OCI-LY3 (cell line): ENCODE measurements at regions not wholly inside any gene's neighbourhood (a gene's known extent, or its start where the extent isn't known, plus 50 kb on each side); places are given as distances from the start of the nearest gene placed in this dataset.

Experiments
- EZH2phosphoT487 ChIP-seq: fragments of 200-600 bp; shearing (Covaris generic); IDR thresholded peaks from 2 replicates; pipeline ENCODE4 v1.6.1; 2018; ENCODE audit warnings: antibody characterized with exemption, mixed run types, low read depth
- TF ChIP-seq, protein P1 (sequence below): fragments of 200-600, 300-600 bp; sonication (generic); IDR thresholded peaks from 2 replicates; pipeline ENCODE4 v1.5.1; 2014; ENCODE audit warnings: antibody characterized with exemption, low read length, low read depth

DNA sequence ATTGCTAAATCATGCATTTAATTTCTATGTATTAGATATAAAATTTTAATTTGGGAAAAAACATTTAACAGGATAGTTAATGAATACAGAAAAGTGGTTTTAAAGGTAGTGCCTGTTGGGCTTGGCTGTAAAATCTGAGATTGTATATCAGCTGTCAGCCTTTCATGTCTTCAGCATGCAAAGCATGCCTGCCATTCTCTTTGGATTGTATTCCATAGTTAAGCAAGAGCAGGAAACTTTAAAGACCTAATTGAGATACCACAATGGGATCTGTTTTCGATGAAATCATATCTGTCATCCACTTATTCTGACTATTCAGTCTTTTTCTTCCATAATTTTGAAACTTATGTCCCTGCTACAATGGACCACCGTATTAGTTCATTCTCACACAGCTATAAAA, 451.0 kb upstream of the DDI1 start:
- TF ChIP-seq, protein P1, sequence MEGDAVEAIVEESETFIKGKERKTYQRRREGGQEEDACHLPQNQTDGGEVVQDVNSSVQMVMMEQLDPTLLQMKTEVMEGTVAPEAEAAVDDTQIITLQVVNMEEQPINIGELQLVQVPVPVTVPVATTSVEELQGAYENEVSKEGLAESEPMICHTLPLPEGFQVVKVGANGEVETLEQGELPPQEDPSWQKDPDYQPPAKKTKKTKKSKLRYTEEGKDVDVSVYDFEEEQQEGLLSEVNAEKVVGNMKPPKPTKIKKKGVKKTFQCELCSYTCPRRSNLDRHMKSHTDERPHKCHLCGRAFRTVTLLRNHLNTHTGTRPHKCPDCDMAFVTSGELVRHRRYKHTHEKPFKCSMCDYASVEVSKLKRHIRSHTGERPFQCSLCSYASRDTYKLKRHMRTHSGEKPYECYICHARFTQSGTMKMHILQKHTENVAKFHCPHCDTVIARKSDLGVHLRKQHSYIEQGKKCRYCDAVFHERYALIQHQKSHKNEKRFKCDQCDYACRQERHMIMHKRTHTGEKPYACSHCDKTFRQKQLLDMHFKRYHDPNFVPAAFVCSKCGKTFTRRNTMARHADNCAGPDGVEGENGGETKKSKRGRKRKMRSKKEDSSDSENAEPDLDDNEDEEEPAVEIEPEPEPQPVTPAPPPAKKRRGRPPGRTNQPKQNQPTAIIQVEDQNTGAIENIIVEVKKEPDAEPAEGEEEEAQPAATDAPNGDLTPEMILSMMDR, result no peak
- TF ChIP-seq EZH2phosphoT487, result no peak
